Stimulated activated CD4-positive, alpha-beta T cell treated with anti-CD3 and anti-CD28 coated beads, TNF-alpha, amount 100 ng/mL, for 1 hour (primary cell): ENCODE measurements at regions not wholly inside any gene's neighbourhood (a gene's known extent, or its start where the extent isn't known, plus 50 kb on each side); places are given as distances from the start of the nearest gene placed in this dataset.

Experiments
- DNase-seq, 3 donors: peaks; one replicate each; pipeline ENCODE4 v3.0.0-alpha.2; 2020; ENCODE audit warnings: low read depth in 3 of 3, low spot score in 1 of 3

DNA sequence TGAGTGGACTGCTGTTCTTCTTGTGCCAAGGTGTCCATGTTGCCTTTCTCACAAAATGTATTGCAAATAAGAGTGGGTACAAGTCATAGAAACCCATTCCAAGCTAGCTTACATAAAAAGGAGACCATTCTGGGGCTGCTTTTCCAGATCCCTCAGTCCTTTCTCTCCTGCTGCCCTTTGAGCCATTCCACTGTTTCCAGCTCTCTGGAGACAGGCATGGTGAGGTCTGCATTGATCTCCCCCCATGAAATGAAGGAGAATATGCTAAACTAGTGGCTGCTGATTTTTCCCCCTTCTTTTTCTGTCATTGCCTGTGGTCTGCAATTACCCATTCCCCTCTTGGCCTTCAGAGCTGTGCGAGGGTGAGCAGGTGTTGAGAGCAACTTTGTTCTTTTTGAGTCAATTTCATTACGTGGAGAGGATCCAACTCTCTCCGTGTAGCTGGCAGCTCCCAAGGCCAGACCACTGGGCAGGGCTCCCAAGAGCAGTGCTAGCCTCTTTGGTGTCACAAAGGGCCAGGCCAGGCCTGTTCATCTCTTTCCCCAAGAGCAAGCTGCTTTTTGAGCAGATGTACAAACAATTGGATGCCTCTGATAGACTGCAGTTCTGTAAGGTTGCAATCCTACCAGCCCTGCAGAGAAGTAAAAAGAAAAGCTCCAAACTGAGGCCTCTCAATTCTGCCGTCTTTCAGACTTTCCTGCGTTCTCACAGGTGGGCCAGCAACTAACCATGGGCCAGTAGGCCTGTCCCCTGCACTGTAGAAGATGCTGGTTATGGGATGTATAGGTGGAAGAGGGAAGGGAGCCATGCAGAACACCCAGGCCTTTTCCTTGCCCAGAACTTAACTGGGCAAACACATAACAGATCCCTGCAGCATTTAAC lies 96.1 kb upstream of the ARMC2 start:
- DNase-seq: no peak

- no peak for DNase-seq
Observed at GRCh38 chr6:108752733-108753590, 95.3 kb upstream of the ARMC2 start.

DNA sequence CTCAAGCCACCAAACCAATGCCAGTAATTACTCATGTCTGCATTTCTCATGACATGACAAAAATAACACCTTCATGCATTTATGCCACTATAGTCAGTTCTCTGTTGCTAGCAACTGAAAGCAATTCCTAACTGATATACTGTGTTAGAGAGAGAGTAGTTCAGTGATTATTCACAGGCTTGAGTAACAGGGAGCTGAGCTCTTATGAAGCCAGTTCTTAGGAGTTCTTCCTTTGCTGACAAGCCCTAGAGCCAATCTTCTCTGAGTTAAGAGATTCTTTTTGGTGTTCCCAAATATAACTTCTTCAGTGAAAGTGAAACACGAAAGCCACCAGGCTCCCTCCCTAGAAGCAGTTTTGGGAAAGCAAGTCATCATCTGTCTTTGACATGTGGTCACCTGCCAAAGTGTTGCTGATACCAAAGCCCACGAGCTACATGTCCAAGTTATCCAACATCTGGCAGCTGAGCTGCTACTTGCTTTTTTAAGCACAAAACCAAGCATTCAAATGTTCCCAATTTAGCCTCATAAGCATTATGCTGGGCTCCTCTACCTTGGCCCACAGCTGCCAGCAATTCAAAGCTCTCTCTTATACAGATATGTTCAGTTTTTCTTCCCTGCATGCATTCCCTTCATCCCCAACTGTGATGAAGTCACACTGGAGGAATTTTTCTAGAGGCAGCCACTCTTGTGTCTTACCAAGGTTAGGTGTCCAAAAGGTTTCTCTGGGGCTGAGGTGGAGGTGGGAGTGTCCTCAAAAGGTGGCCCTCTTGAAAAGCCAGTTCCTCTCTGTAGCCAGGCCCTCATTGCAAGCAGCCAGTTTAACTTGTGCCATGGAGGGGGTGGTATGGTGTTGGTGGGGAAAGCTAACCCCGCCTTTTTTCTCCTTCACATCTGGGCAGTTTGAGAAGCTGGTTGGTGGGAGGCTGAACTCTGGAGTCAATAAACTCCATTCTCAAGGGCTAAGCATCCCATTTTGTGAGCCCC lies 92.7 kb upstream of the ARMC2 start:
- no peak for DNase-seq

- no peak for DNase-seq
Observed at GRCh38 chr6:108757357-108757756, 90.9 kb upstream of the ARMC2 start.

DNA sequence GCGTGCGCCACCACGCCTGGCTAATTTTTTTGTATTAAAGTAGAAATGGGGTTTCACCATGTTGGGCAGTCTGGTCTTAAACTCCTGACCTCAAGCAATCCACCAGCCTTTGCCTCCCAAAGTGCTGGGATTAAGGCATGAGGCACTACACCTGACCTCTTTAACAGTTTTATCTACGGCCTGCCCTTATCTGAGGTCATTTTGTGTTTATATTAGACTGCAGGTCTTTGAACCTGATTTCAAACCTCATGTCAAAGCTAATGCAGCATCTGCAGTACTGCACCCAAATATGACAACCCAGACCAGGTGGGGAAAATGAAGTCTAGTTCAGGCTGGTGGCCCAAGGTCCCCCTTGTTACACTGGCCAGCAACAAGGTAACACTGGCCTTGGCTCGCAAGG lies 89.3 kb upstream of the ARMC2 start:
- DNase-seq: no peak

DNA sequence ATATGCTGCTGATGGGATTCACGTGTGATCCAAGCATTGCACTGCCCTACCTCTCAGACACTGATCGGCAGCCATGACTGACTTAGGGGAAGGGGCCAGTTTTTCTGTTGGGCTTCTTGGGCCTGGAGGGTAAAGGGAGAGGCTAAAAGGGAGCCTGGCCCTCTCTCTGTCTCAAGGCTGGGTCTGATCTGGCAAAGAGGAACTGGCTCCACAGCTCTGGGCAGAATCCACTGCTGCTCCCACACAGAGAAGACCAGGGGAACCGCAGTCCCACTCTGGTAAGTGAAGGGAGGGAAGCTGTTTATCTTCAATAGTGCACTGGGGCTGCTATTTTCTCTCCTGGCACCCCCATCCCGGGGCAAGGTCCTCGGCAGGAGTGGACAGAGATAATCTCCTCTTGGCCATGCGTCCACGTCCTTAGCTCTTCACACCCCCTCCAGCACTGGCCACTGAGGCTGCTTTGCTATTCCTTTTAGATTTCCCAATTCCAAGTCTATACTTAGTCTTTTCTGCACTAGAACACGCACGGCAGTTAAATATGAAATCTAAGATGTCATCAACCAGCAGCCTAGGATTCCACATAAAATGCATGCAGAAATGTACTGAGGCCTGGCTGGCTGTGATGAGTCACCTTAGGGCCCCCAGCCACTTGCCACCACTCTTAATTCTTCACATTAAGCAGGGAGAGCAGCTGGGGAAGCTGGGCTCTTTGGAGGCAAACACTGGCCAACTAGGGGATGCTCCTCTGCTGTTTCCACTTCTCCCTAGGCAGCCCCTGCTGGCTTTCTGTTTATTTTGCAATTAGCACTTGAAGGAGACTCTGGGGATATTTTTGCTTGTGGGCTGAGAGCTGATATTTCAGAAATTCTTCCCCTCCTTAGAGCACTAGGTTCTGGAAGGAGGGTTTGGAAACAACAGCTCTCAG lies 87.8 kb upstream of the ARMC2 start:
- no peak for DNase-seq

DNA sequence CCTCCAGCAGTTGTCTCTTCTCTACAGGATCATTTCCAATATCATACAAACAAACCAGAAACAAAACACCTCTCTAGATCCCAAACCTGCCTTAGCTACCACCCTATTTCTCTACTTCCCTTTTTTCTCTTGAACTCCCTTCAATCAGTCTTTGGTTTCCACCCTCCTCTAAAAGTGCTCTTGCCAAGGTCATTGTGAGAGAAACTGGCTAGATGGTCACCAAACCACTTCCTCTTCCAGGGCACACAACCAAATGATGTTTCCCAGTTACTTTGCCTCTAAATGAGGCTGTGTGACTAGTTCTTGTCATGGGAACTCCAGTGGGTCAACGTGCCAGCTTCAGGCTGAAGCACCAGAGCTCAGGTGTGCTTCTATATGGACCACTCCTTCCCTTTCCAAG lies 85.8 kb upstream of the ARMC2 start:
- no peak for DNase-seq

GRCh38 chr6:108763931-108764579 lies 84.2 kb upstream of the ARMC2 start:
- DNase-seq: no peak

DNA sequence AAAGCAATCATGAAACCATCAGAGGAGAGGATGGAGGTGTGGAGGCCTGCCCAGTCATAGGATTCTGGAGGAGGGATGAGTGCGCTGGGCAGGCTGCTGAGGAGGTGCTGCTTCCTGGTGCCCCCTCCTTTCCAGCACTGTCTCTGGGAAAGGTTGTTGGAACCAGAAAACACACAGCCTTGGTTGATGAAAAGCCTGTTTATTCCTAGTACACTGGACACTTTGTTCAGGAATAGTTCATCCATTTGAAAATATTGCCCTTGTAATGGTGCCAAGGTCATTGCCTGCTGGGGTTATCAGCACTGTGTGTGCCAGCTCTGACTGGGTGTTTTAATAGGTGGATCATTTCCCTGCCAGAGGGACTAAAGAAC lies 83.7 kb upstream of the ARMC2 start:
- no peak for DNase-seq

GRCh38 chr6:108765495-108765894 lies 82.7 kb upstream of the ARMC2 start:
- no peak for DNase-seq

DNA sequence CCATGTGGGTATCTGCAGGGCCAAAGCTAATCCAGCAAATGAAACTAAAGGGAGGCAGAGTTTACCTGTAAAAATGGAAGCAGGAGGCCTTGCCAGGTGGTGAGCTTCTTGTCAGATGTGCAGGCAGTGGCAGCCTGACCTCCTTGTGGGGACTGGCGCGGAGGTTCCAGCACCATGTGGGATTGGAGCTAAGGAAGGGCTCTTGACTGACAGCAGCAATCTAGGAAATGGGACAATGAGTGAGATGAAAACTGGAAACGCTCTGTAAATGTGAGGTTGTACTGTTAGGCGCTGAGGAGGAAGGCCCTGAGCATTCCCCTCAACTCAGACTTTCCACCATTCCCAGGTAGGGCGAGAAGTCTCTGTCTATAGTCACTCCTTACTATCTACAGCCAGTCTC lies 81.8 kb upstream of the ARMC2 start:
- DNase-seq: no peak

- no peak for DNase-seq
Observed at GRCh38 chr6:108766886-108767285, 81.3 kb upstream of the ARMC2 start.

DNA sequence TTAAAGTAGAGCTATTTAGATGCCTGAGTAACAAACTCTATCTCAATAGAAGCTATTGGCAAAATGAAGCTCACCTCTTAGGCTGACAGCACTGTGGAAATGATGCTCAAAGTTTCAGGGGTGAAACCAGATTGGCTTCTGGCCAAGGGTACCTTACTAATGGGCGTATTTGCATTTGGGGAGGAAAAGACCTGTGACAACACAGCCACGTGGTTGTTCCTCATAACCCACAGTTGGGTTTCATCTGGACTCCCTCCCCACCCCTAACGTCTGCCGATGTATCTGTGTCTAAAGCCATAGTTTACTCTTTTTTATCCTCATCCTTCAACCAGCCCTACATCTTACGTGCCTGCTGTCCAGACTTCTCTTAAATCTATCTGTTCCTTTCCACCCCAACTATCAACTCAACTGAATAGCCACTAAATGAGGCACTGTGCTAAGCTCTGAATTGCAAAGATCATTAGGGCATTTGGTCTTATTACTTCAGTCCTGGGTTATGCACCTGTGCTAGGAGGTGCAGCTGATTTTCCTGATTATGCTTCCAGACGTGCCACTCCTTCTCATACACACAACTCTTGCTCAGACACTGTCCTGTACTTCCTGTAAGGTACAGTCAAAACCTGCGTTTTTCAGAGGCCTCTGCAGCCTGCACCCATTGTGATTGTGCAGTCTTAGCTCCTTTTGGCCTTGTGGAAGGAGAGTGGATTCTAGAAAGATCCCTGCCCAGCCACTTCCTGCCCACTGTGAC lies 80.6 kb upstream of the ARMC2 start:
- no peak for DNase-seq

DNA sequence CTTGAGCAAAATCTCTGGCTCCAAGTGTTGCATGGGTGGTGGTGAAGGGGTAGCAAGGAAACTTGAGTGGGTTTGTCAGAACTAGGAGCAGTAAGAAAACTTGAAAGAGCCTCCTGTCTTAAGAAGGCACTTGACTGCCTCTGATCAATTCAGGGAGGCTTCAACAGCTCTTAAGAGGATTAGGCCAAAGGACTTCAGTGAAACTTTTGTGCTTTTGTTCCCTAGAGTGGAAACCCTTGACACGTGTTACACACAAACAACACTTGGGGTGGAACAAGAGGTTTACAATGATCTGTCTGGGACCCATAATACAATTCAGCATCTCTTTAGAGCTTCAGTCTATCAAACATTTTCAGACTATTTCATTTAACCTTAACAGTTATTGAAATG lies 80.1 kb upstream of the ARMC2 start:
- no peak for DNase-seq

- DNase-seq: no peak
Observed at GRCh38 chr6:108768792-108769524, 79.3 kb upstream of the ARMC2 start.

DNA sequence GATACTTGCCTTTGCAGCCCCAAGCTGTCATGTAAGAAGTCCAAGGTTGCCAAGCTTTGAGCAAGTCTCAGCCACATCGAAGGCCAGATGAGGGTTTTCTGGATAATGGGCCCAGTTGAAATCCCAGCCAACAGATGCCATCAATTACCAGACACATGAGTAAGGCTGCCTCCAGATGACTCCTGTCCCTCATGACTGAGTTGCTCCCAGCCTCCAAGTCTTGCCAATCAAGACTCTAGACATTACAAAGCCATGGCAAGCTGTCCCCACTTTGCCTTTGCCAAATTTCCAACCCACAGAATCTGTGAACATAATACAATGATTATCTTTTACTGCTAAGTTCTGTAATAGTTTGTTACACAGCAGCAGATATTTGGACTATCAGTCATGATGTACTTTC lies 76.8 kb upstream of the ARMC2 start:
- DNase-seq: no peak

DNA sequence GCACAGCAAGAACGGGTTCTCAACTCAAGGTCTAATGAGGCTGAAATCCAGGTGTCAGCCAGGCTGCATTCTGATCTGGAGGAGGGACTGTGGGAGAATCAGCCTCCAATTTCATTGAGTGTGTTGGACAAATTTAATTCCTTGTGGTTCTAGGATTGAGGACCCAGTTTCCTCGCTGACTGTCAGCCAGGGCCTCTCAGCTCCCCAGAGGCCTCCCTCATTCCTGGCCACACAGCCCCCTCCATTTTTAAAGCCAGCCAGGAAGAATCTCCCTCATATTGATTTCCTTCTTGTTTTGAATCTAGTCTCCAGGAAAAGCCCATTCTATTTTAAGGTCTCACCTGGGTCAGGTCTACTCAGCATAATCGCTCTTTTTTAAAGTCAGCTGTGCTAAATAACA lies 73.7 kb upstream of the ARMC2 start:
- no peak for DNase-seq

- no peak for DNase-seq
Observed at GRCh38 chr6:108777536-108777935, 70.7 kb upstream of the ARMC2 start.
